Embryonic facial prominence (tissue), 1 donor: ENCODE measurements at regions not wholly inside any gene's neighbourhood (a gene's known extent, or its start where the extent isn't known, plus 50 kb on each side); places are given as distances from the start of the nearest gene placed in this dataset.
"Not testable (repeated sequence)": the region's sequence is repeated elsewhere in the genome, so short reads cannot be mapped to it uniquely, and the experiment has no call there.

Source experiments
- DNase-seq: peaks from one replicate; pipeline ENCODE4 v3.0.0-alpha.2; 2016; ENCODE audit errors: extremely low spot score

GRCh38 chr6:141580131-141580530, 552.6 kb upstream of the GJE1 start:
- DNase-seq = no peak

GRCh38 chr6:141576751-141577150, 556.0 kb upstream of the GJE1 start:
- DNase-seq = no peak

- peak; percentile 80 for DNase-seq
These were observed 569.6 kb upstream of the GJE1 start for GRCh38 chr6:141562851-141563763.

- DNase-seq = no peak
These were observed 570.4 kb upstream of the GJE1 start for GRCh38 chr6:141562186-141562811.

- DNase-seq = no peak
These were observed 571.6 kb upstream of the GJE1 start for GRCh38 chr6:141561154-141561553.

- no peak for DNase-seq
These were observed 580.3 kb upstream of the GJE1 start for GRCh38 chr6:141552463-141552862.

- DNase-seq = no peak
These were observed 580.7 kb upstream of the GJE1 start for GRCh38 chr6:141552031-141552430.

- no peak for DNase-seq
These were observed 581.4 kb upstream of the GJE1 start for GRCh38 chr6:141551318-141551717.

GRCh38 chr6:141550471-141550870, 582.3 kb upstream of the GJE1 start:
- DNase-seq = no peak

GRCh38 chr6:141548966-141549365, 583.8 kb upstream of the GJE1 start:
- DNase-seq = no peak

GRCh38 chr6:141541581-141542324, 591.0 kb upstream of the GJE1 start:
- no peak for DNase-seq

GRCh38 chr6:141540207-141540606, 592.5 kb upstream of the GJE1 start:
- no peak for DNase-seq

GRCh38 chr6:141539617-141540016, 593.1 kb upstream of the GJE1 start:
- DNase-seq = no peak

GRCh38 chr6:141532211-141532610, 600.5 kb upstream of the GJE1 start:
- no peak for DNase-seq

GRCh38 chr6:141531040-141531439, 601.7 kb upstream of the GJE1 start:
- no peak for DNase-seq

GRCh38 chr6:141528596-141528995, 604.1 kb upstream of the GJE1 start:
- no peak for DNase-seq

- no peak for DNase-seq
These were observed 605.7 kb upstream of the GJE1 start for GRCh38 chr6:141526985-141527384.

- no peak for DNase-seq
These were observed 611.3 kb upstream of the GJE1 start for GRCh38 chr6:141521440-141521839.

GRCh38 chr6:141513830-141514229, 618.9 kb upstream of the GJE1 start:
- no peak for DNase-seq

GRCh38 chr6:141510803-141511202, 621.9 kb upstream of the GJE1 start:
- DNase-seq = no peak

GRCh38 chr6:141506062-141506461, 626.7 kb upstream of the GJE1 start:
- not testable (repeated sequence) for DNase-seq

GRCh38 chr6:141504318-141504717, 628.4 kb upstream of the GJE1 start:
- not testable (repeated sequence) for DNase-seq
